ENCODE measurements at regions not wholly inside any gene's neighbourhood (a gene's known extent, or its start where the extent isn't known, plus 50 kb on each side); places are given as distances from the start of the nearest gene placed in this dataset.

GRCh38 chr2:240319221-240319854, 116.1 kb upstream of the GPC1 start (continued):
- TF ChIP-seq CHD7 (IDR thresholded peaks at IDR 0.05; ENCODE audit: insufficient replicate concordance, low read length) (no peak), BCL11A (IDR thresholded peaks at IDR 0.05; ENCODE audit: low read depth in 2 of 2, low read length in 2 of 2) (no peak), ATF3 (IDR thresholded peaks at IDR 0.05; ENCODE audit: insufficient read depth, low read depth, low read length) (no peak), SIX5 (IDR thresholded peaks at IDR 0.05; ENCODE audit: low read depth, low read length) (no peak), EZH2 (IDR thresholded peaks at IDR 0.05; ENCODE audit: low read depth, low read length, severe bottlenecking) (no peak), RAD21 (IDR thresholded peaks at IDR 0.05 in 1 of 2, conservative IDR thresholded peaks at IDR 0.05 in 1 of 2; ENCODE audit: low read depth in 2 of 2, low read length in 2 of 2) (no peak), BACH1 (IDR thresholded peaks at IDR 0.05; ENCODE audit: low read length) (no peak)

Data from H1 (cell line).